GM12872 (cell line): ENCODE measurements at regions not wholly inside any gene's neighbourhood (a gene's known extent, or its start where the extent isn't known, plus 50 kb on each side); places are given as distances from the start of the nearest gene placed in this dataset.

Source experiments
- TF ChIP-seq, protein P1 (sequence below): IDR thresholded peaks from 3 replicates; pipeline ENCODE4 v1.5.1; 2011; ENCODE audit warnings: low read depth, mild to moderate bottlenecking, low read length, moderate library complexity; ENCODE audit not compliant: insufficient read depth

- TF ChIP-seq, protein P1, sequence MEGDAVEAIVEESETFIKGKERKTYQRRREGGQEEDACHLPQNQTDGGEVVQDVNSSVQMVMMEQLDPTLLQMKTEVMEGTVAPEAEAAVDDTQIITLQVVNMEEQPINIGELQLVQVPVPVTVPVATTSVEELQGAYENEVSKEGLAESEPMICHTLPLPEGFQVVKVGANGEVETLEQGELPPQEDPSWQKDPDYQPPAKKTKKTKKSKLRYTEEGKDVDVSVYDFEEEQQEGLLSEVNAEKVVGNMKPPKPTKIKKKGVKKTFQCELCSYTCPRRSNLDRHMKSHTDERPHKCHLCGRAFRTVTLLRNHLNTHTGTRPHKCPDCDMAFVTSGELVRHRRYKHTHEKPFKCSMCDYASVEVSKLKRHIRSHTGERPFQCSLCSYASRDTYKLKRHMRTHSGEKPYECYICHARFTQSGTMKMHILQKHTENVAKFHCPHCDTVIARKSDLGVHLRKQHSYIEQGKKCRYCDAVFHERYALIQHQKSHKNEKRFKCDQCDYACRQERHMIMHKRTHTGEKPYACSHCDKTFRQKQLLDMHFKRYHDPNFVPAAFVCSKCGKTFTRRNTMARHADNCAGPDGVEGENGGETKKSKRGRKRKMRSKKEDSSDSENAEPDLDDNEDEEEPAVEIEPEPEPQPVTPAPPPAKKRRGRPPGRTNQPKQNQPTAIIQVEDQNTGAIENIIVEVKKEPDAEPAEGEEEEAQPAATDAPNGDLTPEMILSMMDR: no peak
These were observed 631.0 kb upstream of the ANKRD30A start for GRCh38 chr10:36494371-36494770.

DNA sequence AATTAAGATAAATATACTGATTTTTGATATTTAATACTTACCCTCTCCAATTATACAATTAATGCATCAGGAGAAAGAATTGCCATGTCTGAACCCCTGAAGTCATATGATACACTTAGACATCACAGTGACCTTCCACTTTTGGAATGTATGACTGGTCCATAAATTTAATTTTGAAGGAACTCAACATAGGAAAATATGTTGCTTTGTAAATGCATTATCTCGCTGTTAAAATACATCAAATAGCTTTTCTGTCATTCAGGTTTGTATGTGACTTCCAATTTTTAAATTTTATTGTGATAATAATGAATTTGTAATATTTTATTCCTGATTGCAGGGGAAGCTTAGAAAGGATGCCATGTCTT, 631.9 kb upstream of the ANKRD30A start:
- TF ChIP-seq, protein P1: no peak

DNA sequence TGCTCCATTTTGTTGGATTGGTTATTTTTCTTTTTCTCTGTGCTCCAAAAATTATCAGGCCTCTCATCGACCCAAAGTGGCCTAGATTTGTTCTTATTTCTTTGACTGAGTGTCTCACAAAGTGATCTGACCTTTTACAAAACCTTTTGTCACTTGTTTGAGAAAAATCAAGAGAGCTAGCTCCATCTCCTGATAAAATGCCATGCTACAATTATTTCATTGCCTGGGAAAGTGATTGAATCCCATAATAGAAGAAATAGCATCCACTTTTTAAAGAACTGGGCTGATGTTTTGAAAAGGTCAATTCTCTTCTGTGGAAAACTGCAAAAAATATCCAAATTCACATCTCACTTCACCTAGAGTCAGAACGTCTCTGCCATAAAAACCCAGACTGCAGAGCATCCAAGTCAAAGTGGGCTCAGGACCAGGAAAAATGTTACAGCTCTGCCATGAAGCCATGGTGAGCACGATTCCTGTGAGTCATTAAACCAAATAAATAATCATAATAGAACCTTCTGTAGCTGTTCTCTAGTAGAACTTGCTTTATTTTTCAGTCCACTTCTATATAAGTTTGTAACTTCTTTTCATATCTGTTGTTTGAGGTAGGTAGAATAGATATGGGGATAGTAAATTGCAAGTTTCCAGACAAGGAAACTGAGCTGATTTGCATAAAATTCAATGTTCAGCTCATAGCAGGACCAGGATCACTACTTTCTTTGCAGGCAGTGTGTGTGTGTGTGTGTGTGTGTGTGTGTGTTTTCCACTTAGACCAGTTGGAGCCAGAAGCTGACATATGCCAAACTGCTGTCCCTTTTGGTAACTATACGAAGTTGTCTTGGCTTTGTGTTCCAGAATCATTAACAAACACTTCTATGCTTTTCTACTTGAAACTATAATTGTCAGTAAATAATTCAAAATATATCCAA, 632.5 kb upstream of the ANKRD30A start:
- TF ChIP-seq, protein P1: no peak

GRCh38 chr10:36491926-36492325, 633.5 kb upstream of the ANKRD30A start:
- TF ChIP-seq, protein P1: no peak

DNA sequence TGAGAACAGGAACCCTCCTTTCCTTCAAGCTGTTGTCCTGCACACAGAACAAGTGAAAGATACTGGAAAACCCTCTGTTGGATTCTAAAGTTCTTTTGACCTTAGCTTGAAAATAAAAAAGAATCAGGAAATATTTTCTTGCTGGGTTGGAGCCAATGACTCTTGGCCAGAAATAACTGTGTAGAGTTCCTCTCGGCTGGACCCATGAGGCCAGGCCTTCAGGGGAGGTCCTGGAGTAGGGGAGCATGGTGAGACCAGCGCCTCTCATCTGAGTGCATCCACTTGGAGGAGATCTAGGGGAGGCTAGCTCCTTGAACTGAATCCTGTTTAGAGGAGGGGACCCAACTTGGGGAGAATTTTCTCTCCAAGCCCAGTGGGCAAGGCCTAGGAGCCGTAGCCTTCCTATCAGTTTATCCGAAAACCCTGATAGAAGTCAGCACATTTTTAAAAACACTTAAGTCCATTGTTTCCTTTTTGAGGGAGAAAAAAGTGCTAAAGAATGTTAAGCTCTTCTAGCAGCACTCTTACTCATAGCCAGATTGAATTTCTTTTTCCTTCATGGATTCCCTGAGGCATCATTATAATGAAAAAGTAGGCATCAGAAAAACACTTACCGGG, 635.7 kb upstream of the ANKRD30A start:
- TF ChIP-seq, protein P1: no peak

DNA sequence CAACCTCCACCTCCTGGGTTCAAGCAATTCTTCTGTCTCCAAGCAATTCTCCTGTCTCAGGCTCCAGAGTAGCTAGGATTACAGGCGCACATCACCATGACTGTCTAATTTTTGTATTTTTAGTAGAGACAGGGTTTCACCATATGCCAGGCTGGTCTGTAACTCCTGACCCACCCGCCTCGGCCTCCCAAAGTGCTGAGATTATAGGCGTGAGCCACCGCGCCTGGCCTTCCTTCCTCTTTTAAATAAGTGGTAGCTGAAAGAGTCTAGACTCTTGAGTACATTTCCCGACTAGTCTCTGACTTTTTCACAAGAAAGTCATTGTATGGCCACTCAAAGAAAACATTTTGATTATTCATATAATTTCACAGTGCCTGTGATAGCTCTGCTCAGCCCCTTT, 636.2 kb upstream of the ANKRD30A start:
- TF ChIP-seq, protein P1: no peak

- TF ChIP-seq, protein P1: no peak
These were observed 636.8 kb upstream of the ANKRD30A start for GRCh38 chr10:36488579-36488978.
